Cardiac muscle cell (in vitro differentiated cells and primary cell): ENCODE measurements at regions not wholly inside any gene's neighbourhood (a gene's known extent, or its start where the extent isn't known, plus 50 kb on each side); places are given as distances from the start of the nearest gene placed in this dataset.
"Not testable (repeated sequence)": the region's sequence is repeated elsewhere in the genome, so short reads cannot be mapped to it uniquely, and the experiment has no call there.

Source experiments
- DNase-seq, 2 donors: peaks; one replicate each; pipeline versions ENCODE4 v3.0.0 to v3.0.0-alpha.2; 2010 to 2017; ENCODE audit warnings: low read depth in 1 of 2, low spot score in 1 of 2
- H3K27ac ChIP-seq: fragments of 200-600 bp; sonication (generic); 2 replicates; pipeline ENCODE4 v1.5.1; 2016
- H3K27me3 ChIP-seq: fragments of 200-600 bp; sonication (generic); 2 replicates; pipeline ENCODE4 v1.6.0; 2016; ENCODE audit warnings: control low read depth
- H3K36me3 ChIP-seq: fragments of 200-600 bp; sonication (generic); 2 replicates; pipeline ENCODE4 v1.5.1; 2016; ENCODE audit warnings: control low read depth
- H3K4me1 ChIP-seq: fragments of 200-600 bp; sonication (generic); 2 replicates; pipeline ENCODE4 v1.8.1; 2017; ENCODE audit warnings: low read depth, mild to moderate bottlenecking, mixed run types
- H3K4me3 ChIP-seq: fragments of 200-600 bp; sonication (generic); 2 replicates; pipeline ENCODE4 v1.5.1; 2016; ENCODE audit warnings: mild to moderate bottlenecking
- H3K9me3 ChIP-seq: fragments of 200-600 bp; sonication (generic); 2 replicates; pipeline ENCODE4 v1.5.1; 2017; ENCODE audit warnings: low read depth, mild to moderate bottlenecking, control low read depth
- CTCF ChIP-seq: IDR thresholded peaks from 2 replicates; pipeline ENCODE4 v1.5.1; 2012; ENCODE audit warnings: low read depth, mild to moderate bottlenecking, low read length

GRCh38 chr1:181179987-181180365 lies 91.5 kb downstream of the IER5 start:
- TF ChIP-seq CTCF = no peak
- Histone ChIP-seq H3K36me3 (no peaks in the 10 kb centered on the region), H3K4me3 (no peak overlapping the region), H3K4me1 (peaks cover 18% of the 10 kb centered on the region), H3K27me3 (peaks cover 25% of the 10 kb centered on the region), H3K9me3 (no peaks in the 10 kb centered on the region), H3K27ac (no peak overlapping the region)
- DNase-seq = peak; percentile 76 to 84

- Histone ChIP-seq H3K36me3 (no peaks in the 10 kb centered on the region), H3K27ac (no peak overlapping the region), H3K9me3 (no peaks in the 10 kb centered on the region), H3K4me1 (peaks cover 18% of the 10 kb centered on the region), H3K27me3 (peaks cover 30% of the 10 kb centered on the region), H3K4me3 (no peak overlapping the region)
- no peak for DNase-seq
- TF ChIP-seq CTCF = no peak
Observed at GRCh38 chr1:181180407-181181031, 92.0 kb downstream of the IER5 start.

- H3K27me3 ChIP-seq = peaks cover 32% of the 10 kb centered on the region
- no peaks in the 10 kb centered on the region for H3K9me3 ChIP-seq
- no peak overlapping the region for H3K27ac ChIP-seq
- peak in 1 of 2 donors; percentile 17 for DNase-seq
- no peaks in the 10 kb centered on the region for H3K36me3 ChIP-seq
- no peak overlapping the region for H3K4me3 ChIP-seq
- TF ChIP-seq CTCF = no peak
- H3K4me1 ChIP-seq = peaks cover 18% of the 10 kb centered on the region
Observed at GRCh38 chr1:181181792-181182585, 93.5 kb downstream of the IER5 start.

GRCh38 chr1:181184621-181185020 lies 96.1 kb downstream of the IER5 start:
- H3K4me3 ChIP-seq = no peak overlapping the region
- TF ChIP-seq CTCF = no peak

GRCh38 chr1:181185461-181185860 lies 97.0 kb downstream of the IER5 start:
- no peak for DNase-seq
- H3K27me3 ChIP-seq = peaks cover 35% of the 10 kb centered on the region
- TF ChIP-seq CTCF = no peak
- no peaks in the 10 kb centered on the region for H3K36me3 ChIP-seq
- H3K4me3 ChIP-seq = no peak overlapping the region
- no peaks in the 10 kb centered on the region for H3K9me3 ChIP-seq
- peaks cover 7% of the 10 kb centered on the region for H3K4me1 ChIP-seq
- H3K27ac ChIP-seq = no peak overlapping the region

More at GRCh38 chr1:181184621-181185020, 96.1 kb downstream of the IER5 start:
- Histone ChIP-seq H3K27me3 (peaks cover 35% of the 10 kb centered on the region), H3K27ac (no peak overlapping the region), H3K4me1 (peaks cover 16% of the 10 kb centered on the region), H3K36me3 (no peaks in the 10 kb centered on the region), H3K9me3 (no peaks in the 10 kb centered on the region)
- no peak for DNase-seq

GRCh38 chr1:181186133-181186532 lies 97.6 kb downstream of the IER5 start:
- not testable (repeated sequence) for H3K27ac ChIP-seq, H3K36me3 ChIP-seq, H3K4me3 ChIP-seq, H3K9me3 ChIP-seq, H3K4me1 ChIP-seq, DNase-seq
- peaks cover 31% of the 10 kb centered on the region for H3K27me3 ChIP-seq
